Upper lobe of right lung (tissue), 1 donor: ENCODE measurements at regions not wholly inside any gene's neighbourhood (a gene's known extent, or its start where the extent isn't known, plus 50 kb on each side); places are given as distances from the start of the nearest gene placed in this dataset.

Experiments used
- ATAC-seq: fragments of 200-7000 bp; cut with Tn5 transposase; one replicate; pipeline ENCODE4 v1.9.1; 2020; ENCODE audit warnings: mild to moderate bottlenecking, moderate library complexity
- DNase-seq: peaks from one replicate; pipeline ENCODE4 v3.0.0-alpha.2; 2020
- H3K27ac ChIP-seq: fragments of 200-600 bp; one replicate; pipeline ENCODE4 v1.8.0; 2022
- H3K27me3 ChIP-seq: fragments of 200-600 bp; one replicate; pipeline ENCODE4 v1.8.0; 2022; ENCODE audit warnings: mild to moderate bottlenecking
- H3K36me3 ChIP-seq: fragments of 200-600 bp; one replicate; pipeline ENCODE4 v1.8.0; 2022
- H3K4me1 ChIP-seq: fragments of 200-600 bp; one replicate; pipeline ENCODE4 v1.8.0; 2022
- H3K4me3 ChIP-seq: fragments of 200-600 bp; one replicate; pipeline ENCODE4 v1.8.0; 2022; ENCODE audit warnings: mild to moderate bottlenecking
- H3K9me3 ChIP-seq: fragments of 200-600 bp; one replicate; pipeline ENCODE4 v1.8.0; 2022
- CTCF ChIP-seq: fragments of 200-600 bp; IDR thresholded peaks from one replicate; pipeline ENCODE4 v1.8.0; 2022; ENCODE audit warnings: antibody characterized with exemption
- intact Hi-C: fragments of 100-400 bp; cut with DNase I; formaldehyde crosslinking; loops from one replicate; pipeline ENCODE4 v1.11.0; 2022
- donor health status: DM: no; HTN: yes; CAD: no; lungs with severe emphysema.

- Histone ChIP-seq H3K27ac (no peak overlapping the region), H3K4me1 (no peaks in the 10 kb centered on the region), H3K27me3 (no peaks in the 10 kb centered on the region), H3K36me3 (no peaks in the 10 kb centered on the region), H3K4me3 (no peak overlapping the region), H3K9me3 (no peaks in the 10 kb centered on the region)
- intact Hi-C loops = no loop called here
- no peak for TF ChIP-seq CTCF
- DNase-seq (no peak), ATAC-seq (no peak)
Measured at GRCh38 chr14:66092206-66092605, 394.0 kb upstream of the CCDC196 start.

- no peak for ATAC-seq
- Histone ChIP-seq H3K4me3 (no peak overlapping the region), H3K27ac (no peak overlapping the region), H3K27me3 (no peaks in the 10 kb centered on the region), H3K4me1 (no peaks in the 10 kb centered on the region), H3K36me3 (no peaks in the 10 kb centered on the region), H3K9me3 (no peaks in the 10 kb centered on the region)
- TF ChIP-seq CTCF = no peak
- DNase-seq = no peak
- intact Hi-C loops = no loop called here
Measured at GRCh38 chr14:66092748-66093147, 393.4 kb upstream of the CCDC196 start.

GRCh38 chr14:66094001-66094727 lies 392.0 kb upstream of the CCDC196 start:
- DNase-seq (no peak), ATAC-seq (peak; percentile 32)
- TF ChIP-seq CTCF = no peak
- Histone ChIP-seq H3K27me3 (no peaks in the 10 kb centered on the region), H3K4me1 (no peaks in the 10 kb centered on the region), H3K4me3 (no peak overlapping the region), H3K27ac (no peak overlapping the region), H3K9me3 (no peaks in the 10 kb centered on the region), H3K36me3 (no peaks in the 10 kb centered on the region)
- intact Hi-C loops = no loop called here

GRCh38 chr14:66099451-66099850 lies 386.7 kb upstream of the CCDC196 start:
- H3K27ac ChIP-seq = no peak overlapping the region
- no peak for TF ChIP-seq CTCF
- intact Hi-C loops = no loop called here
- no peaks in the 10 kb centered on the region for H3K27me3 ChIP-seq
- no peaks in the 10 kb centered on the region for H3K36me3 ChIP-seq
- ATAC-seq (no peak), DNase-seq (no peak)
- no peak overlapping the region for H3K4me3 ChIP-seq
- no peaks in the 10 kb centered on the region for H3K9me3 ChIP-seq
- H3K4me1 ChIP-seq = no peaks in the 10 kb centered on the region

GRCh38 chr14:66099931-66100330 lies 386.2 kb upstream of the CCDC196 start:
- no peak for ATAC-seq
- Histone ChIP-seq H3K4me1 (no peaks in the 10 kb centered on the region), H3K4me3 (no peak overlapping the region), H3K27ac (no peak overlapping the region), H3K27me3 (no peaks in the 10 kb centered on the region), H3K9me3 (no peaks in the 10 kb centered on the region), H3K36me3 (no peaks in the 10 kb centered on the region)
- intact Hi-C loops = no loop called here
- DNase-seq = no peak
- no peak for TF ChIP-seq CTCF

GRCh38 chr14:66101662-66102061 lies 384.5 kb upstream of the CCDC196 start:
- Histone ChIP-seq H3K27ac (no peak overlapping the region), H3K4me3 (no peak overlapping the region), H3K36me3 (no peaks in the 10 kb centered on the region), H3K4me1 (no peaks in the 10 kb centered on the region), H3K9me3 (no peaks in the 10 kb centered on the region), H3K27me3 (no peaks in the 10 kb centered on the region)
- DNase-seq = no peak
- no peak for TF ChIP-seq CTCF
- intact Hi-C loops = no loop called here
- ATAC-seq = no peak
